ENCODE measurements at regions not wholly inside any gene's neighbourhood (a gene's known extent, or its start where the extent isn't known, plus 50 kb on each side); places are given as distances from the start of the nearest gene placed in this dataset.

GRCh38 chr15:59953392-59953883, 50.7 kb upstream of the FOXB1 start:
- no peak overlapping the region for H3K4me3 Mint-ChIP-seq
- H3K4me1 Mint-ChIP-seq (ENCODE audit: low read depth) = peaks cover 2% of the 10 kb centered on the region

GRCh38 chr15:59952960-59953359, 51.2 kb upstream of the FOXB1 start:
- Mint-ChIP-seq H3K27me3 (peaks cover 2% of the 10 kb centered on the region), H3K36me3 (ENCODE audit: low read depth) (no peaks in the 10 kb centered on the region), H3K27ac (no peak overlapping the region), H3K4me1 (ENCODE audit: low read depth) (peaks cover 2% of the 10 kb centered on the region), H3K4me3 (no peak overlapping the region), H3K9me3 (peaks cover 4% of the 10 kb centered on the region)
- ChIA-PET CTCF (no interaction called here), POLR2A (no interaction called here)
- DNase-seq = no peak
- TF ChIP-seq CTCF (IDR thresholded peaks at IDR 0.05) = no peak
- intact Hi-C loops (cut with micrococcal nuclease) = no loop called here
- ATAC-seq = no peak

More at GRCh38 chr15:59953392-59953883, 50.7 kb upstream of the FOXB1 start:
- no peak for ATAC-seq
- DNase-seq = no peak
- intact Hi-C loops (cut with micrococcal nuclease) = no loop called here
- ChIA-PET POLR2A (no interaction called here), CTCF (no interaction called here)
- Mint-ChIP-seq H3K27me3 (peaks cover 2% of the 10 kb centered on the region), H3K9me3 (peaks cover 4% of the 10 kb centered on the region), H3K36me3 (ENCODE audit: low read depth) (no peaks in the 10 kb centered on the region), H3K27ac (no peak overlapping the region)
- TF ChIP-seq CTCF (IDR thresholded peaks at IDR 0.05) = no peak

- Mint-ChIP-seq H3K36me3 (ENCODE audit: low read depth) (no peaks in the 10 kb centered on the region), H3K27me3 (peaks cover 3% of the 10 kb centered on the region), H3K4me1 (ENCODE audit: low read depth) (peaks cover 2% of the 10 kb centered on the region), H3K27ac (no peak overlapping the region), H3K9me3 (no peaks in the 10 kb centered on the region), H3K4me3 (no peak overlapping the region)
- DNase-seq = no peak
- POLR2A ChIA-PET = interaction anchor here (0.7 to 1.0 kb wide), 2 partner anchors 11 to 1681 kb away, joined by 3 read pairs; no protein-coding TSS in a partner anchor
- no peak for ATAC-seq
- no peak for TF ChIP-seq CTCF (IDR thresholded peaks at IDR 0.05)
- intact Hi-C loops (cut with micrococcal nuclease) = no loop called here
- CTCF ChIA-PET = no interaction called here
These were observed 53.3 kb upstream of the FOXB1 start for GRCh38 chr15:59950603-59951388.

- no peak for TF ChIP-seq CTCF (IDR thresholded peaks at IDR 0.05)
- CTCF ChIA-PET = no interaction called here
- Mint-ChIP-seq H3K4me1 (ENCODE audit: low read depth) (peaks cover 2% of the 10 kb centered on the region), H3K27me3 (peaks cover 3% of the 10 kb centered on the region), H3K4me3 (no peak overlapping the region), H3K27ac (no peak overlapping the region), H3K36me3 (ENCODE audit: low read depth) (no peaks in the 10 kb centered on the region), H3K9me3 (no peaks in the 10 kb centered on the region)
- POLR2A ChIA-PET = no interaction called here
- intact Hi-C loops (cut with micrococcal nuclease) = no loop called here
- ATAC-seq = no peak
- DNase-seq = no peak
These were observed 55.0 kb upstream of the FOXB1 start for GRCh38 chr15:59948924-59949613.

- no peak for DNase-seq
- H3K4me3 Mint-ChIP-seq = no peak overlapping the region
- ATAC-seq = no peak
- ChIA-PET CTCF (interaction anchor here (0.8 kb wide), 1 partner anchor 57 kb away, joined by 3 read pairs; no protein-coding TSS in a partner anchor), POLR2A (no interaction called here)
- no peaks in the 10 kb centered on the region for H3K36me3 Mint-ChIP-seq (ENCODE audit: low read depth)
- H3K27me3 Mint-ChIP-seq = peaks cover 3% of the 10 kb centered on the region
- no peaks in the 10 kb centered on the region for H3K9me3 Mint-ChIP-seq
- H3K27ac Mint-ChIP-seq = no peak overlapping the region
- TF ChIP-seq CTCF (IDR thresholded peaks at IDR 0.05) = no peak
- H3K4me1 Mint-ChIP-seq (ENCODE audit: low read depth) = peaks cover 2% of the 10 kb centered on the region
- intact Hi-C loops (cut with micrococcal nuclease) = no loop called here
These were observed 58.0 kb upstream of the FOXB1 start for GRCh38 chr15:59946084-59946483.
